ENCODE measurements at regions not wholly inside any gene's neighbourhood (a gene's known extent, or its start where the extent isn't known, plus 50 kb on each side); places are given as distances from the start of the nearest gene placed in this dataset.

DNA sequence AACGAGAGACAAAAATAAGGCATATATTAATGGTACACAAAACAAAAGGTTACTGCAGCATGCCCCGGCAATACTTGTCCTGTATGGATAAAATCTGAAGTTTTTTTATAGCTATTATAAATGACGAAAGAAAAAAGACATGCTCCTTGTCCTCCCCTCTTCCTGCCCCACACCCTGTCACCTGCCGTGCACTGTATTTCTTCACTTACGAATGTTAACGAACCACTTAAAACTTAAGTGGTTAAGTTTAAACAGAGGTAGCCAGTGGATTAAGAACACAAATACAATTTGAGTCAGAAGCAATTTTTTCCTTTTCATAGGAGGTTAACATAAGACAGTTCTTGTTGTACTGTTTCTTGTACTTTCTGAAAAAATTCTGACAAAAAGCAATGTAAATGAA is 799.1 kb upstream of the NECTIN3 start:
- POLR2A ChIA-PET: no interaction called here
- no peaks in the 10 kb centered on the region for H4K20me1 ChIP-seq (replicated peaks; ENCODE audit: control insufficient read depth, insufficient read depth, low read length)
- TF ChIP-seq SAFB2 (IDR thresholded peaks at IDR 0.05; ENCODE audit: borderline replicate concordance, low read depth, low read length, severe bottlenecking) (no peak), CHD2 (IDR thresholded peaks at IDR 0.05; ENCODE audit: low read depth, low read length) (no peak), FOXA3 (CRISPR knock-in tag; conservative IDR thresholded peaks at IDR 0.05 in 1 of 2, IDR thresholded peaks at IDR 0.05 in 1 of 2) (no peak), RNF2 (IDR thresholded peaks at IDR 0.05) (no peak), ATF6 (CRISPR knock-in tag; IDR thresholded peaks at IDR 0.05) (no peak), ZNF212 (CRISPR knock-in tag; IDR thresholded peaks at IDR 0.05) (no peak), TEAD4 (IDR thresholded peaks at IDR 0.05; ENCODE audit: low read length) (no peak), TEAD4 (CRISPR knock-in tag; IDR thresholded peaks at IDR 0.05; ENCODE audit: borderline replicate concordance) (no peak), ZHX1 (conservative IDR thresholded peaks at IDR 0.05; ENCODE audit: low read length) (no peak), RB1 (IDR thresholded peaks at IDR 0.05; ENCODE audit: low read depth) (no peak)
- TF ChIP-seq, protein P1, sequence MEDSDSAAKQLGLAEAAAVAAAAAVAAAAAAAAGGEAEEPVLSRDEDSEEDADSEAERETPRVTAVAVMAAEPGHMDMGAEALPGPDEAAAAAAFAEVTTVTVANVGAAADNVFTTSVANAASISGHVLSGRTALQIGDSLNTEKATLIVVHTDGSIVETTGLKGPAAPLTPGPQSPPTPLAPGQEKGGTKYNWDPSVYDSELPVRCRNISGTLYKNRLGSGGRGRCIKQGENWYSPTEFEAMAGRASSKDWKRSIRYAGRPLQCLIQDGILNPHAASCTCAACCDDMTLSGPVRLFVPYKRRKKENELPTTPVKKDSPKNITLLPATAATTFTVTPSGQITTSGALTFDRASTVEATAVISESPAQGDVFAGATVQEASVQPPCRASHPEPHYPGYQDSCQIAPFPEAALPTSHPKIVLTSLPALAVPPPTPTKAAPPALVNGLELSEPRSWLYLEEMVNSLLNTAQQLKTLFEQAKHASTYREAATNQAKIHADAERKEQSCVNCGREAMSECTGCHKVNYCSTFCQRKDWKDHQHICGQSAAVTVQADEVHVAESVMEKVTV (CRISPR knock-in tag; IDR thresholded peaks at IDR 0.05): no peak
- TF ChIP-seq, protein P2, sequence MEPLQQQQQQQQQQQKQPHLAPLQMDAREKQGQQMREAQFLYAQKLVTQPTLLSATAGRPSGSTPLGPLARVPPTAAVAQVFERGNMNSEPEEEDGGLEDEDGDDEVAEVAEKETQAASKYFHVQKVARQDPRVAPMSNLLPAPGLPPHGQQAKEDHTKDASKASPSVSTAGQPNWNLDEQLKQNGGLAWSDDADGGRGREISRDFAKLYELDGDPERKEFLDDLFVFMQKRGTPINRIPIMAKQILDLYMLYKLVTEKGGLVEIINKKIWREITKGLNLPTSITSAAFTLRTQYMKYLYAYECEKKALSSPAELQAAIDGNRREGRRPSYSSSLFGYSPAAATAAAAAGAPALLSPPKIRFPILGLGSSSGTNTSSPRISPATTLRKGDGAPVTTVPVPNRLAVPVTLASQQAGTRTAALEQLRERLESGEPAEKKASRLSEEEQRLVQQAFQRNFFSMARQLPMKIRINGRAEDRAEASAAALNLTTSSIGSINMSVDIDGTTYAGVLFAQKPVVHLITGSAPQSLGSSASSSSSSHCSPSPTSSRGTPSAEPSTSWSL (CRISPR knock-in tag; IDR thresholded peaks at IDR 0.05; ENCODE audit: borderline replicate concordance): no peak
- no peak overlapping the region for H3K4me3 ChIP-seq
- in situ Hi-C loops (cut with MboI): no loop called here
- ATAC-seq: no peak
- H3K9me3 ChIP-seq (replicated peaks; ENCODE audit: control insufficient read depth, insufficient read depth, low read depth, low read length): no peaks in the 10 kb centered on the region
- 2% methylated on average over 6 of the region's 6 CpGs for WGBS (ENCODE audit: insufficient coverage, low coverage, missing lambda C conversion rate)
- CTCF ChIA-PET (ENCODE audit: low intra/inter-chr PET ratio): no interaction called here
- no peak overlapping the region for H3K4me2 ChIP-seq (ENCODE audit: insufficient read depth, low read length)
- H3K9ac ChIP-seq (ENCODE audit: insufficient read depth in 1 of 2, low read depth in 2 of 2, low read length in 2 of 2): no peak overlapping the region
- no peaks in the 10 kb centered on the region for H3K79me2 ChIP-seq (ENCODE audit: control insufficient read depth, insufficient read depth, low read length)
- H3K9me1 ChIP-seq (ENCODE audit: control insufficient read depth, insufficient read depth, low read length): no peaks in the 10 kb centered on the region
- no peak for FAIRE-seq
- no peaks in the 10 kb centered on the region for H3K27me3 ChIP-seq (ENCODE audit: control insufficient read depth in 2 of 2, insufficient read depth in 2 of 2, low read length in 2 of 2)
- no peak overlapping the region for H3K27ac ChIP-seq (ENCODE audit: extremely low read depth, low read depth, low read length)
- BruUV-seq (replicated peaks): no TSS peak
- intact Hi-C loops (cut with micrococcal nuclease): no loop called here
- no peaks in the 10 kb centered on the region for H3K4me1 ChIP-seq (replicated peaks in 1 of 2; ENCODE audit: control insufficient read depth in 2 of 2, insufficient read depth in 2 of 2, low read length in 2 of 2)
- H3K36me3 ChIP-seq (ENCODE audit: control insufficient read depth, insufficient read depth, low read length): no peaks in the 10 kb centered on the region
- H2AFZ ChIP-seq (ENCODE audit: low read depth, low read length): no peak overlapping the region
- DNase-seq (ENCODE audit: extremely low read depth in 1 of 4, low spot score in 3 of 4): no peak

Data from K562 (cell line).